Upper lobe of right lung (tissue), 1 donor: ENCODE measurements at regions not wholly inside any gene's neighbourhood (a gene's known extent, or its start where the extent isn't known, plus 50 kb on each side); places are given as distances from the start of the nearest gene placed in this dataset.

Source experiments
- ATAC-seq: fragments of 200-7000 bp; cut with Tn5 transposase; one replicate; pipeline ENCODE4 v1.9.1; 2020; ENCODE audit warnings: mild to moderate bottlenecking, moderate library complexity
- DNase-seq: peaks from one replicate; pipeline ENCODE4 v3.0.0-alpha.2; 2020
- H3K27ac ChIP-seq: fragments of 200-600 bp; one replicate; pipeline ENCODE4 v1.8.0; 2022
- H3K27me3 ChIP-seq: fragments of 200-600 bp; one replicate; pipeline ENCODE4 v1.8.0; 2022; ENCODE audit warnings: mild to moderate bottlenecking
- H3K36me3 ChIP-seq: fragments of 200-600 bp; one replicate; pipeline ENCODE4 v1.8.0; 2022
- H3K4me1 ChIP-seq: fragments of 200-600 bp; one replicate; pipeline ENCODE4 v1.8.0; 2022
- H3K4me3 ChIP-seq: fragments of 200-600 bp; one replicate; pipeline ENCODE4 v1.8.0; 2022; ENCODE audit warnings: mild to moderate bottlenecking
- H3K9me3 ChIP-seq: fragments of 200-600 bp; one replicate; pipeline ENCODE4 v1.8.0; 2022
- CTCF ChIP-seq: fragments of 200-600 bp; IDR thresholded peaks from one replicate; pipeline ENCODE4 v1.8.0; 2022; ENCODE audit warnings: antibody characterized with exemption
- intact Hi-C: fragments of 100-400 bp; cut with DNase I; formaldehyde crosslinking; loops from one replicate; pipeline ENCODE4 v1.11.0; 2022
- donor health status: DM: no; HTN: yes; CAD: no; lungs with severe emphysema.

- intact Hi-C loops, result no loop called here
- no peak for TF ChIP-seq CTCF
- no peaks in the 10 kb centered on the region for H3K4me1 ChIP-seq
- H3K36me3 ChIP-seq, result no peaks in the 10 kb centered on the region
- no peak overlapping the region for H3K4me3 ChIP-seq
- no peaks in the 10 kb centered on the region for H3K27me3 ChIP-seq
- no peak overlapping the region for H3K27ac ChIP-seq
- no peaks in the 10 kb centered on the region for H3K9me3 ChIP-seq
- DNase-seq (no peak), ATAC-seq (no peak)
These were observed 237.1 kb upstream of the ARGLU1 start for GRCh38 chr13:106804991-106805390.

GRCh38 chr13:106802917-106803316 is 235.0 kb upstream of the ARGLU1 start:
- H3K9me3 ChIP-seq, result no peaks in the 10 kb centered on the region
- no peaks in the 10 kb centered on the region for H3K4me1 ChIP-seq
- no peak overlapping the region for H3K4me3 ChIP-seq
- intact Hi-C loops, result no loop called here
- DNase-seq (no peak), ATAC-seq (no peak)
- H3K27ac ChIP-seq, result no peak overlapping the region
- no peak for TF ChIP-seq CTCF
- H3K36me3 ChIP-seq, result no peaks in the 10 kb centered on the region
- H3K27me3 ChIP-seq, result no peaks in the 10 kb centered on the region

- no peaks in the 10 kb centered on the region for H3K4me1 ChIP-seq
- no peak for ATAC-seq
- no peak for TF ChIP-seq CTCF
- DNase-seq, result no peak
- intact Hi-C loops, result no loop called here
- H3K27ac ChIP-seq, result no peak overlapping the region
- no peaks in the 10 kb centered on the region for H3K36me3 ChIP-seq
- no peaks in the 10 kb centered on the region for H3K9me3 ChIP-seq
- H3K4me3 ChIP-seq, result no peak overlapping the region
- no peaks in the 10 kb centered on the region for H3K27me3 ChIP-seq
These were observed 231.9 kb upstream of the ARGLU1 start for GRCh38 chr13:106799781-106800335.

- TF ChIP-seq CTCF, result no peak
- intact Hi-C loops, result no loop called here
These were observed 229.2 kb upstream of the ARGLU1 start for GRCh38 chr13:106797081-106797640.

GRCh38 chr13:106796280-106797047 is 228.5 kb upstream of the ARGLU1 start:
- Histone ChIP-seq H3K27me3 (no peaks in the 10 kb centered on the region), H3K9me3 (no peaks in the 10 kb centered on the region), H3K36me3 (no peaks in the 10 kb centered on the region), H3K4me3 (peak overlapping the region; percentile 22), H3K27ac (no peak overlapping the region), H3K4me1 (no peaks in the 10 kb centered on the region)
- ATAC-seq (no peak), DNase-seq (no peak)
- intact Hi-C loops, result no loop called here
- no peak for TF ChIP-seq CTCF

More at GRCh38 chr13:106797081-106797640, 229.2 kb upstream of the ARGLU1 start:
- Histone ChIP-seq H3K27me3 (no peaks in the 10 kb centered on the region), H3K4me3 (no peak overlapping the region), H3K27ac (no peak overlapping the region), H3K9me3 (no peaks in the 10 kb centered on the region), H3K4me1 (no peaks in the 10 kb centered on the region), H3K36me3 (no peaks in the 10 kb centered on the region)
- DNase-seq (no peak), ATAC-seq (no peak)
